ENCODE measurements at regions not wholly inside any gene's neighbourhood (a gene's known extent, or its start where the extent isn't known, plus 50 kb on each side); places are given as distances from the start of the nearest gene placed in this dataset.

- no peak for DNase-seq (ENCODE audit: extremely low spot score)
Observed at GRCh38 chr1:192518700-192519099, 56.9 kb upstream of the RGS1 start.

DNA sequence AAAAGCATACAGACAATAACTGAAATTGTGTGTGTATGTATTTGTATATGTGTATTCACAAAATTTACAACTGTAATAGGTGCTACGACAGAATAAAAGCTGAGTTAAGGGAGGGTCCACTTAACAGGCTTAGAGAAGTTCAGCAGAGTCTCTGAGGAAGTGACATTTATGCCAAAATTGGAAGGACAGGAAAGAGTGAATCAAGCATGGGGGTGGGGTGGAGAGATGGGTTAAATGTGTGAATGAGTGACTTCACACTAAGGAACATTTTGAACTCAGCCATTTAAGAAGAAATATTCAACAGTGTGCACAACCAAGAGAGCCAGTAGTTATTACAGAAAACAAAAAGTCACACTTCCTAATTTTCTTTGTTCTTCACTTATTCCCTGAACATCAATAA lies 53.8 kb upstream of the RGS1 start:
- H3K36me3 ChIP-seq (ENCODE audit: insufficient read depth), result no peaks in the 10 kb centered on the region
- no peaks in the 10 kb centered on the region for H3K4me1 ChIP-seq (ENCODE audit: insufficient read depth)
- no peak for DNase-seq (ENCODE audit: extremely low spot score)
- H3K4me3 ChIP-seq (ENCODE audit: low read depth, low read length), result no peak overlapping the region
- no peak overlapping the region for H3K27ac ChIP-seq (ENCODE audit: low read depth)
- WGBS, result 72% methylated on average over 1 of the region's 1 CpG

More at GRCh38 chr1:192518700-192519099, 56.9 kb upstream of the RGS1 start:
- Histone ChIP-seq H3K27ac (ENCODE audit: low read depth) (no peak overlapping the region), H3K4me3 (ENCODE audit: low read depth, low read length) (no peak overlapping the region), H3K36me3 (ENCODE audit: insufficient read depth) (no peaks in the 10 kb centered on the region), H3K4me1 (ENCODE audit: insufficient read depth) (no peaks in the 10 kb centered on the region)

DNA sequence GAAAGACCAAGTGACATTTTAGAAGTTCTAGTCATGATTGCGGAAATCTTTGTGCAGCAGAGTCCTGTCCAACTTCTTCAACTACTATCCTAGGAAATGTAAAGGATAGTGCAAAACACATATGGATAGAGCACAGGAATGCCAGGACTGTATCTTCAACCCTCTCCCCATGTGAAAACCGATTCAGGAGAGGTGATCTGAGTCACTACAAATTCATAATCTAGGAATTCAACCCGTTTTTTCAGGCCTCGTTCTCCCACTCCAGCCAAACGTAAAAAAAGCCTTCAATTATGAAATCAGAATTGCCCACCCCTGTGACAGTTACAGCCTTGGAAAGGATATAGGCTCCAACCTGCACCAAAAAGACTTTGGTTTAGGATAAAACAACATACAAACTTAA lies 52.9 kb upstream of the RGS1 start:
- H3K4me1 ChIP-seq (ENCODE audit: insufficient read depth), result no peaks in the 10 kb centered on the region
- 89% methylated on average over 5 of the region's 5 CpGs for WGBS
- DNase-seq (ENCODE audit: extremely low spot score), result no peak
- no peaks in the 10 kb centered on the region for H3K36me3 ChIP-seq (ENCODE audit: insufficient read depth)
- no peak overlapping the region for H3K4me3 ChIP-seq (ENCODE audit: low read depth, low read length)
- H3K27ac ChIP-seq (ENCODE audit: low read depth), result no peak overlapping the region

DNA sequence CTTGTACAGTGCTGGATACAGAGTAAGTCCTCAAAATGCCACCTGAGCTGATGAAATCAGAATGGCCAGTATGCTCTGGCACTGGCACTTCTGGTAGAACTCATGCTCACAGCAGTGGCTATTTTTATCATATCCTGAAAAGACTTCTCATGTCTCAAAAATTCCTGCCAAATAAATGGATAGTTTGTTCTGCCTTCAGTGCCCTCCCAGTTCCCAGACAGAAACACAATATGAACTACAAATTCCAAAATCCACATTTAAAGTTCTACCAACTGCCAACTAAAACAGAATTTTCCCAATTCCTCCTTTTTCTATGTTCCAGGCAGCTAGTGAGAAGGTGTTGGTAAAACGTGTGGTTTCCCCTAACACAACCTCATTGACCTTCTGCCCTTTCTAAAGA lies 51.4 kb upstream of the RGS1 start:
- no peak for DNase-seq (ENCODE audit: extremely low spot score)
- Histone ChIP-seq H3K36me3 (ENCODE audit: insufficient read depth) (no peaks in the 10 kb centered on the region), H3K4me3 (ENCODE audit: low read depth, low read length) (no peak overlapping the region), H3K27ac (ENCODE audit: low read depth) (no peak overlapping the region), H3K4me1 (ENCODE audit: insufficient read depth) (no peaks in the 10 kb centered on the region)
- WGBS, result 55% methylated on average over 1 of the region's 1 CpG
